ENCODE measurements at regions not wholly inside any gene's neighbourhood (a gene's known extent, or its start where the extent isn't known, plus 50 kb on each side); places are given as distances from the start of the nearest gene placed in this dataset.

DNA sequence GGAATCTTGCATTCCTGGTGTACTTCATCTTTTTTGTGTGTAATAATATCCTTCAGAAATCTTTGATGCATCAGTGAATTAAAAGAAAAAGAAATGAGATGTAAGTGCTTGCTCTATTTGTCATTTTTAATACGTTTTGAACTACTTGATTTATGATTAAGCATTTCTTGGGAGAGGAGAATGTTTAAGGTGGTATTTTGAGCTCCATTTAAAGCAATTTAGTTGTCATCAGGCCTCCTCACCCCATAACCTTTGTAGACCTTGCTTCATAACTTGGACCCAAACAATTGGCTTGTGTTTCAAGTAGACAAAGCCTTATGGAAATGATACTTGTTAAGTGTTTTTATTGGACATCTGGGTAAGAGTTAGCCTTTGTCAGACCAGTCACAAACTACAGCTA is 87.1 kb upstream of the VEPH1 start:
- ATAC-seq = no peak
- no peak overlapping the region for H3K4me3 ChIP-seq (replicated peaks in 1 of 2; ENCODE audit: low read depth in 1 of 2, low read length in 2 of 2)

More for the DNA sequence above, 87.1 kb upstream of the VEPH1 start:
- ChIA-PET POLR2A (no interaction called here), RAD21 (ENCODE audit: low non-redundant PET in 1 of 2, low total read pairs in 2 of 2, uncharacterized antibody in 2 of 2, unreplicated experiment in 2 of 2) (no interaction called here), CTCF (interaction anchor here (1.0 to 1.2 kb wide), 2 partner anchors 16 to 18 kb away, joined by 4 read pairs; no protein-coding TSS in a partner anchor)
- H3K27me3 ChIP-seq (ENCODE audit: insufficient read depth, low read length) = no peaks in the 10 kb centered on the region
- no peak overlapping the region for H3K9ac ChIP-seq (ENCODE audit: low read length)
- no peaks in the 10 kb centered on the region for H3K9me2 ChIP-seq (ENCODE audit: insufficient read depth)
- no peak overlapping the region for H2AFZ ChIP-seq (ENCODE audit: low read depth, low read length, poor library complexity, severe bottlenecking)
- no TSS peak for BruUV-seq (replicated peaks)
- no peaks in the 10 kb centered on the region for H3K9me3 ChIP-seq (ENCODE audit: control insufficient read depth in 1 of 2, insufficient read depth in 1 of 2, low read depth in 1 of 2, low read length in 2 of 2)
- no peak overlapping the region for H3K4me2 ChIP-seq (ENCODE audit: low read length)
- TF ChIP-seq EZH2phosphoT487 (IDR thresholded peaks at IDR 0.05; ENCODE audit: borderline replicate concordance) = no peak
- TF ChIP-seq EZH2 (IDR thresholded peaks at IDR 0.05) = no peak
- TF ChIP-seq EGR1 (IDR thresholded peaks at IDR 0.05; ENCODE audit: low read depth) = no peak
- TF ChIP-seq POLR2AphosphoS5 (IDR thresholded peaks at IDR 0.05; ENCODE audit: low read depth, low read length) = no peak
- TF ChIP-seq FOSL1 (IDR thresholded peaks at IDR 0.05; ENCODE audit: low read depth) = no peak
- no peak for TF ChIP-seq CEBPB (IDR thresholded peaks at IDR 0.05; ENCODE audit: low read depth)
- TF ChIP-seq CBX3 (IDR thresholded peaks at IDR 0.05; ENCODE audit: low read depth) = no peak
- TF ChIP-seq SRF (IDR thresholded peaks at IDR 0.05; ENCODE audit: low read depth) = no peak
- TF ChIP-seq JUND (IDR thresholded peaks at IDR 0.05) = no peak
- TF ChIP-seq ELF1 (IDR thresholded peaks at IDR 0.05; ENCODE audit: borderline replicate concordance, low read depth) = no peak
- TF ChIP-seq, protein P1, sequence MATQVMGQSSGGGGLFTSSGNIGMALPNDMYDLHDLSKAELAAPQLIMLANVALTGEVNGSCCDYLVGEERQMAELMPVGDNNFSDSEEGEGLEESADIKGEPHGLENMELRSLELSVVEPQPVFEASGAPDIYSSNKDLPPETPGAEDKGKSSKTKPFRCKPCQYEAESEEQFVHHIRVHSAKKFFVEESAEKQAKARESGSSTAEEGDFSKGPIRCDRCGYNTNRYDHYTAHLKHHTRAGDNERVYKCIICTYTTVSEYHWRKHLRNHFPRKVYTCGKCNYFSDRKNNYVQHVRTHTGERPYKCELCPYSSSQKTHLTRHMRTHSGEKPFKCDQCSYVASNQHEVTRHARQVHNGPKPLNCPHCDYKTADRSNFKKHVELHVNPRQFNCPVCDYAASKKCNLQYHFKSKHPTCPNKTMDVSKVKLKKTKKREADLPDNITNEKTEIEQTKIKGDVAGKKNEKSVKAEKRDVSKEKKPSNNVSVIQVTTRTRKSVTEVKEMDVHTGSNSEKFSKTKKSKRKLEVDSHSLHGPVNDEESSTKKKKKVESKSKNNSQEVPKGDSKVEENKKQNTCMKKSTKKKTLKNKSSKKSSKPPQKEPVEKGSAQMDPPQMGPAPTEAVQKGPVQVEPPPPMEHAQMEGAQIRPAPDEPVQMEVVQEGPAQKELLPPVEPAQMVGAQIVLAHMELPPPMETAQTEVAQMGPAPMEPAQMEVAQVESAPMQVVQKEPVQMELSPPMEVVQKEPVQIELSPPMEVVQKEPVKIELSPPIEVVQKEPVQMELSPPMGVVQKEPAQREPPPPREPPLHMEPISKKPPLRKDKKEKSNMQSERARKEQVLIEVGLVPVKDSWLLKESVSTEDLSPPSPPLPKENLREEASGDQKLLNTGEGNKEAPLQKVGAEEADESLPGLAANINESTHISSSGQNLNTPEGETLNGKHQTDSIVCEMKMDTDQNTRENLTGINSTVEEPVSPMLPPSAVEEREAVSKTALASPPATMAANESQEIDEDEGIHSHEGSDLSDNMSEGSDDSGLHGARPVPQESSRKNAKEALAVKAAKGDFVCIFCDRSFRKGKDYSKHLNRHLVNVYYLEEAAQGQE (IDR thresholded peaks at IDR 0.05; ENCODE audit: low read depth) = no peak
- TF ChIP-seq, protein P2, sequence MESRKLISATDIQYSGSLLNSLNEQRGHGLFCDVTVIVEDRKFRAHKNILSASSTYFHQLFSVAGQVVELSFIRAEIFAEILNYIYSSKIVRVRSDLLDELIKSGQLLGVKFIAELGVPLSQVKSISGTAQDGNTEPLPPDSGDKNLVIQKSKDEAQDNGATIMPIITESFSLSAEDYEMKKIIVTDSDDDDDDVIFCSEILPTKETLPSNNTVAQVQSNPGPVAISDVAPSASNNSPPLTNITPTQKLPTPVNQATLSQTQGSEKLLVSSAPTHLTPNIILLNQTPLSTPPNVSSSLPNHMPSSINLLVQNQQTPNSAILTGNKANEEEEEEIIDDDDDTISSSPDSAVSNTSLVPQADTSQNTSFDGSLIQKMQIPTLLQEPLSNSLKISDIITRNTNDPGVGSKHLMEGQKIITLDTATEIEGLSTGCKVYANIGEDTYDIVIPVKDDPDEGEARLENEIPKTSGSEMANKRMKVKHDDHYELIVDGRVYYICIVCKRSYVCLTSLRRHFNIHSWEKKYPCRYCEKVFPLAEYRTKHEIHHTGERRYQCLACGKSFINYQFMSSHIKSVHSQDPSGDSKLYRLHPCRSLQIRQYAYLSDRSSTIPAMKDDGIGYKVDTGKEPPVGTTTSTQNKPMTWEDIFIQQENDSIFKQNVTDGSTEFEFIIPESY (IDR thresholded peaks at IDR 0.05; ENCODE audit: extremely low read depth, insufficient replicate concordance, low read length) = no peak
- TF ChIP-seq ZNF274 (IDR thresholded peaks at IDR 0.05; ENCODE audit: low read depth, low read length) = no peak
- no peak for TF ChIP-seq YY1 (IDR thresholded peaks at IDR 0.05; ENCODE audit: extremely low read depth, insufficient replicate concordance, low read depth, low read length)
- no peaks in the 10 kb centered on the region for H3K79me2 ChIP-seq (ENCODE audit: insufficient read depth, low read length)
- H4K20me1 ChIP-seq (ENCODE audit: insufficient read depth) = no peaks in the 10 kb centered on the region
- no peak for DNase-seq (ENCODE audit: low read depth, low spot score)
- intact Hi-C loops (cut with micrococcal nuclease) = no loop called here
- no peaks in the 10 kb centered on the region for H3K36me3 ChIP-seq (ENCODE audit: control insufficient read depth in 1 of 2, insufficient read depth in 2 of 2, low read length in 2 of 2)
- H3K27ac ChIP-seq (ENCODE audit: low read depth, low read length) = no peak overlapping the region
- H3K4me1 ChIP-seq (ENCODE audit: control insufficient read depth in 1 of 2, insufficient read depth in 2 of 2, low read length in 2 of 2) = no peaks in the 10 kb centered on the region
